SK-N-SH (cell line): ENCODE measurements at regions not wholly inside any gene's neighbourhood (a gene's known extent, or its start where the extent isn't known, plus 50 kb on each side); places are given as distances from the start of the nearest gene placed in this dataset.

Source experiments
- CTCF ChIA-PET: fragments of 300-600, 350-600 bp; formaldehyde crosslinking; extraction: SDS; loops from one replicate; lab custom pipeline; 2021; lab: Yijun Ruan, JAX
- POLR2A ChIA-PET: fragments of 350-600 bp; sonication (Branson Sonifier 250); formaldehyde crosslinking; extraction: SDS; loops from one replicate; lab custom pipeline; 2020; ENCODE audit warnings: antibody characterized with exemption, inconsistent platforms; lab: Yijun Ruan, JAX
- DNase-seq: peaks from one replicate; pipeline ENCODE4 v3.0.0; 2012
- H2AFZ ChIP-seq: fragments of 200-600 bp; sonication (generic); 2 replicates; pipeline ENCODE4 v1.8.1; 2016; ENCODE audit warnings: antibody characterized with exemption, mild to moderate bottlenecking, low read depth
- H3F3A ChIP-seq: fragments of 200-600 bp; sonication (generic); replicated peaks from 2 replicates; pipeline ENCODE3; 2016; ENCODE audit warnings: antibody characterized with exemption, mild to moderate bottlenecking; ENCODE audit not compliant: insufficient read depth
- H3K27ac ChIP-seq, 2 experiments: fragments of 200-500 bp in 1 of 2; fragments of 200-600 bp in 1 of 2; sonication (Bioruptor generic) in 1 of 2; sonication (generic), shearing (Covaris generic) in 1 of 2; 2 replicates each; pipeline versions ENCODE4 v1.5.1 to v1.6.1; 2014 to 2016; ENCODE audit warnings: low read depth in 2 of 2, inconsistent platforms in 1 of 2, low read length in 1 of 2, mild to moderate bottlenecking in 1 of 2, mixed read lengths in 1 of 2
- H3K27me3 ChIP-seq: fragments of 200-600 bp; sonication (generic), shearing (Covaris generic); 2 replicates; pipeline ENCODE4 v1.6.1; 2016; ENCODE audit warnings: mixed run types; ENCODE audit not compliant: insufficient read depth
- H3K36me3 ChIP-seq, 2 experiments: fragments of 200-500 bp in 1 of 2; fragments of 200-600 bp in 1 of 2; sonication (Bioruptor generic) in 1 of 2; sonication (generic) in 1 of 2; replicated peaks in 1 of 2; 2 replicates each; pipeline versions ENCODE3 to v1.5.1; 2014 to 2016; ENCODE audit warnings: low read length in 1 of 2, mild to moderate bottlenecking in 1 of 2; ENCODE audit not compliant: insufficient read depth in 2 of 2, control insufficient read depth in 1 of 2
- H3K4me1 ChIP-seq, 2 experiments: fragments of 200-500 bp in 1 of 2; fragments of 200-600 bp in 1 of 2; sonication (Bioruptor generic) in 1 of 2; sonication (generic), shearing (Covaris generic) in 1 of 2; 2 replicates each; pipeline versions ENCODE4 v1.5.1 to v1.6.1; 2014 to 2016; ENCODE audit warnings: low read depth in 1 of 2, low read length in 1 of 2, mixed run types in 1 of 2; ENCODE audit not compliant: insufficient read depth in 2 of 2, control insufficient read depth in 1 of 2
- H3K4me2 ChIP-seq: fragments of 200-600 bp; sonication (generic), shearing (Covaris generic); 2 replicates; pipeline ENCODE4 v1.6.1; 2017; ENCODE audit warnings: mixed run types
- H3K4me3 ChIP-seq, 2 experiments: fragments of 200-500 bp in 1 of 2; fragments of 200-600 bp in 1 of 2; sonication (Bioruptor generic) in 1 of 2; sonication (generic), shearing (Covaris generic) in 1 of 2; 2 replicates each; pipeline versions ENCODE4 v1.5.1 to v1.8.1; 2014 to 2016; ENCODE audit warnings: low read depth in 2 of 2, inconsistent platforms in 1 of 2, low read length in 1 of 2, mild to moderate bottlenecking in 1 of 2, mixed read lengths in 1 of 2, moderate library complexity in 1 of 2
- H3K79me2 ChIP-seq: fragments of 200-600 bp; sonication (generic); 2 replicates; pipeline ENCODE4 v1.8.1; 2017; ENCODE audit warnings: mild to moderate bottlenecking; ENCODE audit not compliant: insufficient read depth
- H3K9ac ChIP-seq: fragments of 200-600 bp; sonication (generic); 2 replicates; pipeline ENCODE4 v1.6.1; 2017; ENCODE audit warnings: mixed run types
- H3K9me2 ChIP-seq: fragments of 200-600 bp; sonication (generic); 2 replicates; pipeline ENCODE4 v1.6.1; 2017; ENCODE audit warnings: mixed run types
- H3K9me3 ChIP-seq: fragments of 200-600 bp; sonication (generic); 2 replicates; pipeline ENCODE4 v1.6.1; 2017; ENCODE audit warnings: mixed run types, mild to moderate bottlenecking, moderate library complexity
- H4K20me1 ChIP-seq: fragments of 200-600 bp; sonication (generic); 2 replicates; pipeline ENCODE4 v1.6.1; 2017; ENCODE audit warnings: mild to moderate bottlenecking, mixed run types; ENCODE audit not compliant: insufficient read depth
- EP300 ChIP-seq, 2 experiments: IDR thresholded peaks; 2 replicates each; pipeline versions ENCODE4 v1.4.0 to v1.6.1; 2012; ENCODE audit warnings: borderline replicate concordance in 1 of 2, low read depth in 1 of 2, low read length in 1 of 2
- EZH2phosphoT487 ChIP-seq: fragments of 200-600 bp; sonication (generic); IDR thresholded peaks from 2 replicates; pipeline ENCODE4 v1.6.1; 2017; ENCODE audit warnings: low read depth, mixed run types, mild to moderate bottlenecking, antibody characterized with exemption, moderate library complexity, borderline replicate concordance
- FOXM1 ChIP-seq: IDR thresholded peaks from 2 replicates; pipeline ENCODE4 v1.4.0; 2012; ENCODE audit warnings: low read depth, mild to moderate bottlenecking
- GATA2 ChIP-seq: sonication (generic); formaldehyde crosslinking; IDR thresholded peaks from 2 replicates; pipeline ENCODE4 v1.5.0; 2020; ENCODE audit warnings: mild to moderate bottlenecking, missing genetic modification reagents
- JUND ChIP-seq: IDR thresholded peaks from 2 replicates; pipeline ENCODE4 v1.4.0; 2012
- NFIC ChIP-seq: IDR thresholded peaks from 2 replicates; pipeline ENCODE4 v1.4.0; 2012; ENCODE audit warnings: borderline replicate concordance
- NRF1 ChIP-seq: IDR thresholded peaks from 2 replicates; pipeline ENCODE4 v1.6.1; 2012; ENCODE audit warnings: low read depth, mild to moderate bottlenecking, low read length
- PBX3 ChIP-seq: IDR thresholded peaks from 2 replicates; pipeline ENCODE4; 2012
- RCOR1 ChIP-seq: fragments of 150-350 bp; IDR thresholded peaks from 2 replicates; pipeline ENCODE4 v1.6.1; 2017; ENCODE audit warnings: antibody characterized with exemption, low read length
- REST ChIP-seq: IDR thresholded peaks from 2 replicates; pipeline ENCODE4 v1.6.1; 2012; ENCODE audit warnings: mild to moderate bottlenecking, low read depth, low read length, moderate library complexity
- RFX5 ChIP-seq: IDR thresholded peaks from 2 replicates; pipeline ENCODE4 v1.6.1; 2012; ENCODE audit warnings: mild to moderate bottlenecking, improper control_type of control experiment, low read length
- RXRA ChIP-seq: IDR thresholded peaks from 2 replicates; pipeline ENCODE4 v1.4.0; 2012; ENCODE audit warnings: low read depth, mild to moderate bottlenecking, borderline replicate concordance
- SIN3A ChIP-seq: IDR thresholded peaks from 2 replicates; pipeline ENCODE4 v1.6.1; 2012; ENCODE audit warnings: low read depth, mild to moderate bottlenecking, low read length, moderate library complexity, borderline replicate concordance
- SMC3 ChIP-seq: IDR thresholded peaks from 2 replicates; pipeline ENCODE4 v1.6.1; 2012; ENCODE audit warnings: low read depth, low read length, improper control_type of control experiment
- TCF12 ChIP-seq: IDR thresholded peaks from 2 replicates; pipeline ENCODE4 v1.4.0; 2012
- TEAD4 ChIP-seq: IDR thresholded peaks from 2 replicates; pipeline ENCODE4 v1.4.0; 2012; ENCODE audit warnings: mild to moderate bottlenecking, borderline replicate concordance; ENCODE audit not compliant: insufficient read depth
- USF2 ChIP-seq: fragments of 150-350 bp; IDR thresholded peaks from 2 replicates; pipeline ENCODE4 v1.6.1; 2017; ENCODE audit warnings: antibody characterized with exemption, low read length, low read depth, borderline replicate concordance
- ZBTB33 ChIP-seq: IDR thresholded peaks from 2 replicates; pipeline ENCODE4 v1.4.0; 2012; ENCODE audit warnings: low read depth, borderline replicate concordance
- WGBS: methylation state at CpG from one replicate; pipeline ENCODE4 v1.1.6; 2017; ENCODE audit warnings: low lambda C conversion rate; 5-methylcytosine and 5-hydroxymethylcytosine counted together

- ChIA-PET POLR2A (no interaction called here), CTCF (no interaction called here)
- Histone ChIP-seq H3K9me2 (no peaks in the 10 kb centered on the region), H3K9me3 (no peaks in the 10 kb centered on the region), H3K9ac (no peak overlapping the region), H3K36me3 (no peaks in the 10 kb centered on the region), H4K20me1 (no peaks in the 10 kb centered on the region), H3K79me2 (no peaks in the 10 kb centered on the region), H3K4me3 (no peak overlapping the region), H2AFZ (no peak overlapping the region), H3K4me1 (no peaks in the 10 kb centered on the region), H3K4me2 (no peak overlapping the region), H3K27ac (no peak overlapping the region), H3K27me3 (no peaks in the 10 kb centered on the region), H3F3A (no peaks in the 10 kb centered on the region)
- TF ChIP-seq NFIC (no peak), RFX5 (no peak), TCF12 (no peak), ZBTB33 (no peak), TEAD4 (no peak), PBX3 (no peak), FOXM1 (no peak), EZH2phosphoT487 (no peak), RXRA (no peak), SMC3 (no peak), NRF1 (no peak), USF2 (no peak), RCOR1 (no peak), SIN3A (no peak), GATA2 (CRISPR knock-in tag) (no peak)
- no peak for DNase-seq
Observed at GRCh38 chr14:21822109-21822508, 148.5 kb upstream of the OR4E1 start.

GRCh38 chr14:21820631-21821030 is 147.0 kb upstream of the OR4E1 start:
- Histone ChIP-seq H3K9me3 (no peaks in the 10 kb centered on the region), H3K4me2 (no peak overlapping the region), H3K9ac (no peak overlapping the region), H4K20me1 (no peaks in the 10 kb centered on the region), H3K79me2 (no peaks in the 10 kb centered on the region), H2AFZ (no peak overlapping the region), H3K27me3 (no peaks in the 10 kb centered on the region), H3K4me3 (no peak overlapping the region), H3K27ac (no peak overlapping the region), H3F3A (no peaks in the 10 kb centered on the region), H3K36me3 (no peaks in the 10 kb centered on the region), H3K4me1 (no peaks in the 10 kb centered on the region), H3K9me2 (no peaks in the 10 kb centered on the region)
- DNase-seq: no peak
- ChIA-PET CTCF (no interaction called here), POLR2A (no interaction called here)
- 3% methylated on average over 1 of the region's 1 CpG for WGBS
- TF ChIP-seq TCF12 (no peak), RCOR1 (no peak), REST (no peak), EP300 (IDR thresholded peaks at IDR 0.05; ENCODE audit: borderline replicate concordance in 1 of 2, low read depth in 1 of 2, low read length in 1 of 2) (no peak), JUND (no peak), ZBTB33 (no peak), USF2 (no peak)
